GM19468 (cell line): ENCODE measurements at regions not wholly inside any gene's neighbourhood (a gene's known extent, or its start where the extent isn't known, plus 50 kb on each side); places are given as distances from the start of the nearest gene placed in this dataset.
"Not testable (repeated sequence)": the region's sequence is repeated elsewhere in the genome, so short reads cannot be mapped to it uniquely, and the experiment has no call there.

Experiments used
- ATAC-seq: cut with Tn5 transposase; IDR thresholded peaks from one replicate; pipeline ENCODE4 v1.9.1; 2021; ENCODE audit warnings: mild to moderate bottlenecking, moderate library complexity, moderate number of reproducible peaks; ENCODE audit not compliant: unreplicated experiment; ENCODE audit errors: extremely low read depth

DNA sequence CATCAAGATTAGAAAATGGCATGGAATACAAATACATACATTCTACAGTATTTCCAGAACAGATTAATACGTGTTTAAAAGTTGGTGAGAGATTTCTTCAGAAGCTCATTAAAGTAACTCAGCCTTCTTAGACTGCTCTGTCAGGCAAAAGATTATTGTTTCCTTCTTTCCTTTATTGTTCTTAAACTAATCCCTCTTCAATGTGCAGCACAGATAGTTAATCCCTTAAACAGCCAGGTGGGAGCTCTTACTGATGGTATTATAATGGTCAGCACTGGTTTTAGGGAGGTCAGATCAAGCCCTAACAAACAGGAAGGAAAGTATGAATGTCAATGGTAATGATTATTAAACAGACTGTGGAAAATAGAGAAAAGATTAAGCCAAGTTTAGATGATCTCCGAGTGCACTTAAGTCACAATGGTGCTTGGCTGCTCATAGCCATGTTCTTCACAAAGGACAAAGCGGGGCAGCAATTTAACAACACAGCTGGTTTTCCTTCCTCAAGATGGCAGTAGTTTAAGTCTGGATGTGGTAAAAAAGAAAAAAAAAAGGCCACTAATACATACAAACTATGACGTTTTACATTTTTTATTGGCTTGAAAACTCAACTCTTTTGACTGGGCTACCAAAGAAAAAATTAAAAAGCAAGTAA, 992.6 kb downstream of the PCDH9 start:
- no peak for ATAC-seq

DNA sequence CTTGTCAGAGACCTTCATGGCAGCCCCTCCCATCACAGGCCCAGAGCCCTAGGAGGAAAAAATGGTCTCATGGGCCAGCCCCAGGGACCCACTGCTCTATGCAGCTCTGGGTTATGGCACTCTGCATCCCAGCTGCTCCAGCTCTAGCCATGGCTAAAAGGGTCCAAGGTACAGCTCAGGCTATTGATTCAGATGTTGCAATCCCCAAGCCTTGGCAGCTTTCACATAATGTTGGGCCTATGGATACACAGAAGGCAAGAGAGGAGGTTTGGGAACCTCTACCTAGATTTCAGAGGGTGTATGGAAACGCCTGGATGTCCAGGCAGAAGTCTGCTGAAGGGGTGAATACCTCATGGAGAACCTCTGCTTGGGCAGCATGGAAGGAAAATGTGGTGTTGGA, 996.0 kb downstream of the PCDH9 start:
- no peak for ATAC-seq

DNA sequence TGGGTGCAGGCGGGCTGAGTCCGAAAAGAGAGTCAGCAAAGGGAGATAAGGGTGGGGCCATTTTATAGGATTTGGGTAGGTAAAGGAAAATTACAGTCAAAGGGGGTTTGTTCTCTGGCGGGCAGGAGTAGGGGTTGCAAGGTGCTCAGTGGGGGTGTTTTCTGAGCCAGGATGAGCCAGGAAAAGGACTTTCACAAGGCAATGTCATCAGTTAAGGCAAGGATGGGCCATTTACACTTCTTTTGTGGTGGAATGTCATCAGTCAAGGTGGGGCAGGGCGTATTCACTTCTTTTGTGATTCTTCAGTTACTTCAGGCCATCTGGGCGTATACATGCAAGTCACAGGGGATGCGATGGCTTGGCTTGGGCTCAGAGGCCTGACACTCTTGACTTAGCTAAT, 998.2 kb downstream of the PCDH9 start:
- ATAC-seq: not testable (repeated sequence)

DNA sequence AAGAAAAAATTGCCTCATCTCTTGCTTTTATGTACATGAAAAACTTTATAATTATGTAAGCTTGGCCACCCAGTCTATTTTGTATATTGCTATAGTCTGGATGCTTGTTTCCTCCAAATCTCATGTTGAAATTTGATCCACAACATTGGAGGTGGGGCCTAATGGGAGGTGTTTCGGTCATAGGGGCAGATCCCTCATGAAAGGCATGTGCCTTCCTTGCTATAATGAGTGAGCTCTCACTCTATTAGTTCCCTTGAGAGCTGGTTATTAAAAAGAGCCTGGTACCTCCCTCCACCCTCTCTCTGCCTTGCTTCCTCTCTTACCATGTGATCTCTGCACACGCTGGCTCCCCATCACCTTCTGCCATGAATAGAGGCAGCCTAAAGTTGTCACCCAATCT, 1005.1 kb downstream of the PCDH9 start:
- no peak for ATAC-seq

DNA sequence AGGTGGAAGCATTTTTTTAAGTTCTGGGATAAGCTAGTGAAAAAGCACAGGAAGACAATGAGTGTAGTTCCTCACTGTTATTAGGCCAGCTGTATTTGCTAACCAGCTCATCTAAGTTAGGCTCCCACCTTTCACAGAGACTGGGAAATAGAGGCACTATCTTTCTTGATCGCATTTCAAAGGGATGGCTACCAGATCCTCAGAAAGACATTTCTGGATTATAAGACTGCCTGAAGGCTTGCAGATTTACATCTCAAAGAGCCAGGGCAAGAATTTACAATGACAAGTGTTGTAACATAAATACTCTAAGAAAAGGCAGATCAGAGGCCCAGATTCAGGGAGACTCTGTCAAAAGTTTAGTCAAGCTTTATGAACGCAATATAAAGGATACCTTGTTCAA, 1005.5 kb downstream of the PCDH9 start:
- no peak for ATAC-seq

DNA sequence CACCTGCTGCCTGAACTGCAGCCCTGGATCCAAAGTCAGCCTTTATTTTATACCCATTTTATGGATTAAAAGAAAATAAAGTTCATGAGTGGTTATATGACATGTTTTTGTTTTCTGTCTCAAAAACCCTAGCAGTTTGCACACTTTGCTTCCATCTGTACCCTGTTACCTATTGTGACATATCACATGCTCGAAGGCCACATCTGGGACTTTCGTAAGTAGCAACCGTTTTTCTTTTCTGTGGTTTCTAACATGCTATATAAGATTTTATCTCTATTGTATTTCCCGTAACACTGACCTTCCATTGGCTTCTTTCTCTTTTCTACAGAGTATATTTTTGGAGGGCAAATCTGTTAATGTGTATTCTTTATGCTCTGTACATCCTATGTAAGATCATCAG, 1007.2 kb downstream of the PCDH9 start:
- peak; percentile 45 for ATAC-seq

DNA sequence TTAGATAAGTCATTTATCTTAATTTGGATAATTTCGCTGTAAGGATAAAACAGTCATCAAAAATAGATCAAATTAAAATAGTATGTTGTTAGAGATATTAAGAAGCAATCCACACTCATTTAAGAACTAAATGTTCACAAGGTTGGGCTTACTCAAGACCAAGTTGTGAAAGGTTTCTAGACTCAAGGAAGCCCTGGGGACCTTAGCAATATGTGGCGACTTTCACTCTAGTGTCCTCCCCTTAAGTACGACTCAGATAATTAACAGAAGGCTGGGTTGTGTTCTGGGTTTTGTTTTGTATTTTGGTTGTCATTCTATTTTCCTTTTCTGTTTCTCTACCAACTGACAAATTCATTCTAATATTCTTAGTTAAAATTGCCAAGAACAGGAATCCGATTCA, 1008.0 kb downstream of the PCDH9 start:
- no peak for ATAC-seq

DNA sequence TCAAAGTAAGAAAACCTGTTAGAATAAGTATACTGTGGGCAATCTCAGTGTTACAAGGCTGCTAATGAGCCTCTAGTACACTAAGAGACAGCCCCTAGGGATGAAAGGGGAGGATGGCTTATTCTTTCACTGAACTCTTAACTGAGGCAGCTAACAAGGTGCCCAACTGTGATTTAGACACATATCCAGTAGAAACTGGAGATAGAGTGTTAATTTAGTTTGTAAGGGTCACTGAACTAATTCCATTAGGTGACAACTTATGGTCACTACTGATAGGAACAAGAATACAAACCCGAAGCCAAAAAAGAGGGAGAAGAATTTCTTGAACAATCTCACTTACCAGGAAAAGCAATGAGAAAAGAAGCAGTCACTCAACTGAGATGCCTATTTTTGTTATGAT, 1010.6 kb downstream of the PCDH9 start:
- ATAC-seq: no peak

DNA sequence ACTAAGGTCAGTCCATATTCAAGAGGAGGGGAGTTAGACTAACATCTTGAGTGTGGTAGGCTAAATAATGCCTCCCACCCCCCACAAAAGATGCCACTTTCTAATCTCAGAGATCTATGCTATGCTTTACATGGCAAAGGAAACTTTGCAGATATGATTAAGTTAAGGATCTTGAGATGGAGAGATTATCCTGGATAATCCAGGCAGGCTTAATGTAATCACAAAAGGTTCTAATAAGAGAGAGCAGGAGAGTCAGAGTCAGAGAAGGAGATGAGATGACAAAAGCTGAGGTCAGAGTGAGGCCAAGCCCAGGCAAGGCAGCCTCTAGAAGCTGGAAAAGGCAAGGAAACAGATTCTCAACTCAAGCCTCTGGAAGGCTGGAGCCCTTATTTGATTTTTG, 1011.6 kb downstream of the PCDH9 start:
- ATAC-seq: no peak

DNA sequence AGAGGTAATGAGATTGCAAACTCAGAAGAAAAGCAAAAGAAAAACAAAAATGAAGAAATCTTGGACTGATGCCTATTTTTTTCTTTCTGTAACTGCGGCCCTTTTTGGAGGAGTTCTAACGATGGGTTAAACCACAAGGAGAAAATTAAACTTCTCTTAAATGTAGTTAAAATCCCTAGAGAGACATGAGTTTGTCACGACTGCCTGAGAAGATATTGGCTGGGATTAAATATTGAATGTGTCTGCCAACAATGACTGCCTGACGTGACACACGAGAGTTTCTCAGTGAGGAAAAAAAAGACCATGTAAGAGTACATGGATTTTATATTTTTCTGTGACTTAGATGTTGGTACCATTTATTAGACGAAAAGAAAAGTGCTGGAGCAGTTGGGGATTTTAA, 1013.4 kb downstream of the PCDH9 start:
- no peak for ATAC-seq

DNA sequence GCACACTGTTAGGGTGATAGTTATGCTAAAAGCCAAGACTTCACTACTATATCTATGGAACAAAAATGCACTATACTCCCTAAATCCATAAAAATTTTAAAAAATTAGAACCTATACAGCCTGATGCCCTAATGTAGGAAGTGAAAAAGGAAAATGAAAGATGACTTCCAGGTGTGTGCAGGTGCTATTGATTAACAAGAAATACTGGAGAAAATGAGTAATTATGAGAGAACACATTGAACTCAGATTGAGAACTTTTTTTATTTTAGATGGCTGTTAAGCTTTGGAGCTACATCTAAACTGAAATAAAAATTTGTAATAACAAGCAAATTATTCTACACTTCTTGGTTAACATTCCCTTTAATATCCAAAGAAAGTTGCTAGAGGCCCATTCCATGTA, 1015.7 kb downstream of the PCDH9 start:
- no peak for ATAC-seq

DNA sequence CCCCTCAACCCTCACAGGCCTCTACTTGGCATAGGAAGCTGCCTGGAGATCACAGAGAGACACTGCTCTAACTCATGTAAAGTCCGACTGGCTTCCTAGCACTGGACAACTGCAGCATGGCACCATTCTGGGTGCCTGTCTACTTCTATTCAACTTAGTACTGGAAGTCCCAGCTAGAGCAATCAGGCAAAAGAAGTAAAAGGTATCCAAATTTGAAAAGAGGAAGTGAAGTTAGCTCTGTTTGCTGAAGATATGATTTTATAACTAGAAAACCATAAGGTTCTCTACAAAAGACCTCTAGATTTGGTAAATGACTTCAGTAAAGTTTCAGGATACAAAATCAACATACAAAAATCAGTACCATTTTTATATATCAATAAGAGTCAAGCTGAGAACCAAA, 1017.6 kb downstream of the PCDH9 start:
- no peak for ATAC-seq

DNA sequence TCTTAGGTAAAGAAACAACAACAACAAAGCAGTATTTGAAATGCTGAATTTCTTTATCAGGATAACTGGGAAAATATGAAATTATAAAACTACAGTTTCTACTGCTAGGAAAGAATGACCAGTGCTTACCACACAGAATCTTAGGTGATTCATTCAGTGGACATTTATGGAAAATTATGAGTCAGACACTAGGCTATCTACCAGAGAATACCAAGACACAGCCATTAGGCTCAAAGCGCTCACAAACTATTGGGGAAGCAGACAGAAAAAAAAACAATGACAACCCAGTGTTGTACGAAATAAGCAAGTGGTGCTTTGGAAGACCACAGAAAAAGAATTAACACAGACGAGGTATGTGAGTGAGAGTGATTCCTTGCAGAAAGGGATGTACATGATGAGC, 1019.5 kb downstream of the PCDH9 start:
- ATAC-seq: no peak

DNA sequence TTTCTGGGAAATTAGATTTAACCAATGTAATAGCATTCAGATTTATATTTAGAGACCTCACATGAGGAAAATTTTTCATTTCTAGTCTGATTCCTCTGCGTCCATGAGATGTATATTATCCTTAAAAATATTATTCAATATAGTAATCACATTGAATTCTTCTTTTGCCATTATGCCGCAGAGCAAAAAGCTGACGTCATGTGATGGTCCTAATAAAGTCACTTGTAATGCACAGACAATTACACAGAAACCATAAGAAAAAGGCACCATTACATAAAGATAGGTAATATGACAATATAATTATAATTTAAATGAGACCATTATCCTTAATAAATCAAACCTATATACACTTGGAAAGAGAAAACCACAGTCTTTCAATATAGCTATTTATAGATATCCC, 1021.5 kb downstream of the PCDH9 start:
- no peak for ATAC-seq

DNA sequence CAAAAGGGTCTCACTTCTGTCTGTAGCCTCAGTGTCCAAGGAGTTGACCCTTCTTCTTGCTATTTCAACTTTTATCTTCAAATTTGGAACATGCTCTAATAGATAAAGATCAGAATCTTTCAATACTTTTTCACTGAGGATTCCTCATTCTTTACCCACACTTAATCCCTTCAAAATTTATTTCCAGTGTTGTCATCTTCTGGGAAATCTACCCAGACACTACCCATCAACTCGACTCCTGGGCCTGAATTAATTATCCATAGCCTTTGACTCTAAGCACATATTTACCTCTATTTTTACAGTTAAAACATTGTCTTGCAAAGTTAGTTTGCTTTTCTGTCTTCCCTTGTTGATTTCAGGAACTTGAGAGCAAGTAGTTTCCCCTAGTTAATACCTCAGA, 1022.5 kb downstream of the PCDH9 start:
- no peak for ATAC-seq

DNA sequence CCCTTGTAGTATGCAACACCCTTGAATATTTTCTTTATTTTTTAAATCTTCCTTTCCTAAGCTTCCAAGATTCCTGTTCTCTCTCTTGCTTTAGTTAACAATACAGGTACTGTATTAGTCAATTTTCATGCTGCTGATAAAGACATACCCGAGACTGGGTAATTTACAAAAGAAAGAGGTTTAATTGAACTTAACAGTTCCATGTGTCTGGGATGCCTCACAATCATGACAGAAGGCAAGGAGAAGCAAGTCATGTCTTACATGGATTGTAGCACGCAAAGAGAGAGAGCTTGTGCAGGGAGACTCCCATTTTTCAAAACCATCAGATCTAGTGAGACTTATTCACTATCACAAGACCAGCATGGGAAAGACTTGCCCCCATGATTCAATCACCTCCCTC, 1024.3 kb downstream of the PCDH9 start:
- ATAC-seq: no peak

DNA sequence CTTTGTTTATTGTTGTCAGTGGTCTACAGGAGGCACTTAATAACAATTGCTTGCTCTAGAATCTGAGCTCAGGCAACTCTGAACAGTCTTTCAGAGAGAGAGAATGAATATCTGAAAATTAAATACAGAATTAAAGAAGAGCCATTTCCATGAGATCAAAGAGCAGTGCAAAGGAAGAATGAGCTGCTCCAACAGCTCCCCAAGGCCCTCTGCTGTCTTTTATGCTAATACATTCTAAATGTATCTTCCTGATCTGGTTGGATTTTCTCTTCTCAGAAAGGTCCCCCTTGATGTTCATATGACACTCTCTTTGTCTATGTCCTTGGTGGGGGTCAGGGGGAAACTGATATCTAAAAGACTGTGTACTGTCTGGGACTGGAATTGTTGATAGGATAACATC, 1029.6 kb downstream of the PCDH9 start:
- ATAC-seq: no peak

DNA sequence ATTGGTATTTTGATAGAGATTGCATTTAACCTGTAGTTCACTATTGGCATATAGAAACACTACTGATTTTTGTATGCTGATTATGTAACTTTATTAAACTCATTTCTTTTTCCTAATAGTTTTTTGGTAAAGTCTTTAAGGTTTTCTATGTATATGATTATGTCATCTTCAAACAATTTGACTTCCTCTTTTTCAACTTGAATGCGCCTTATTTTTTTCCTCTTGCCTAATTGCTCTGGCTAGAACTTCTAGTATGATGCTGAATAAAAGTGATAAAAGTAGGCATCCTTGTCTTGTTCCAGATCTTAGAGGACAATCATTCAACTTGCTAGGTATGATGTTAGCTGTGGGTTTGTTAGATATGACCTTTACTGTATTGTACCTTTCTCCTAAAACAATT, 1034.9 kb downstream of the PCDH9 start:
- no peak for ATAC-seq

DNA sequence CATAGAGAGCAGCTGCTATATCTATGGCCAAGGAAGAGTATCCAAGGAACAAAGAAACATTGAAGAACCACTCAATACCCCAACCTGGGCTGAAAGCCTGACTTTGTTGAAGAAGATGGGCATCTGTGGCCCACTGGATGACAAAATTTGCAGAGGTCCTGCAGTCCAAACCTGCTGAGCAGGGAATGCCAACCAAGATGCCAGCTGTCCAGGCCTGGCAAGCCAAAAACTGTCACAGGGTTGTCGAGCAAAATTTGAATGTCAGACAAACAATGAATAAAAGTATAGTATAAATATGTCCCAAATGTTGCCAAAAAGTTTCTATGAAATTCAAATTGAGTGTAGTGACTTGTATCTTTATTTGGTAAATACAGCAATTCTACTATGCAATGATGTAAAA, 1040.2 kb downstream of the PCDH9 start:
- ATAC-seq: no peak

DNA sequence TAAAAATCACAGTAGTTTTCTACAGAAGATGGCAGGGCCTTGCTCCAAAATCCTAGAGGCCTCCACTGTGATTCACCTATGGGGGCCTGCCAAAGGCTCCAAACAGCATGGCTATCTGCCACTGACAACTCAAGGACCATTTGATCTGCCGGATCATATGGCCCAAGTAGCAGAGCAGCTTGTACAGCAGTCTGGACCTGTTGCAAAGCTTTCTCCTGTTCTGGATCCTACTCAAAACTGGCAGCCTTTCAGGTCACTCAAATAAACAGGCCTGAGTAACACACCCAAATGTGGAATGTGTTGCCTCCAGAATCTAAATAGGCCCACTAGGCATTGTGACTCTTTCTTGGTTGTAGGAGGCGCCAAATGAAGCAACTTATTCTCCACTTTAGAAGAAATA, 1049.3 kb downstream of the PCDH9 start:
- no peak for ATAC-seq

DNA sequence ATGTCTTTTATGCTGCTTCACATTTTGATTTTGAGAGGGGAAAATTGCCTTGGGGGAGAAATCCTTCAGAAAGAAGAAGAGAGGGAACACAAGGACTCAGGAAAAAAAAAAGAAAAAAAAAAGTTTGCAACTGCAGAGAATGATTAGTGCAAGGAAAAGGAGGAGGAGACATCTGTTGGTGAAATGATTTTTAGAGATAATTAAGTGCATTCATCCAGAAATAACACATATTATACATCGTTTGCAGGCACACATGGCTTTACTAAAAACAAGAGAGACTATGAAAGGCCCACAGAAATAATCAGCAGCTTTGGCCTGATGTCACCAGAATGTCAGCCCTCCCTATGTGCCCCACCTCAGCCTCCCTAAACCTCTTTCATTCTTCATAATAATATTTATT, 1058.2 kb downstream of the PCDH9 start:
- ATAC-seq: no peak

DNA sequence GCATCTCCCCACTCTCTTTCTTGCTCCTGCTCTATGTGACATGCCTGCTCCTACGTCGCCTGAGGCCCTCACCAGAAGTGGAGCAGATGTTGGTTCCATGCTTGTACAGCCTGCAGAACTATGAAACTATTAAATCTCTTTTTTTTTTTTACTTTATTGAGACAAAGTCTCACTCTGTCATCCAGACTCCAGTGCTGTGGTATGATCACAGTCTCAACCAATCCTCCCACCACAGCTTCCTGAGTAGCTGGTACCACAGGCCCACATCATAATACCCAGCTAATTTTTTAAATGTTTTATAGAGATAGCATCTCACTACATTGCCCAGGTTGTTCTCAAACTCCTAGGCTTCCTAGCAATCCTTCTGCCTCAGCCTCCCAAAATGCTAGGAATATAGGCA, 1067.7 kb downstream of the PCDH9 start:
- ATAC-seq: no peak

DNA sequence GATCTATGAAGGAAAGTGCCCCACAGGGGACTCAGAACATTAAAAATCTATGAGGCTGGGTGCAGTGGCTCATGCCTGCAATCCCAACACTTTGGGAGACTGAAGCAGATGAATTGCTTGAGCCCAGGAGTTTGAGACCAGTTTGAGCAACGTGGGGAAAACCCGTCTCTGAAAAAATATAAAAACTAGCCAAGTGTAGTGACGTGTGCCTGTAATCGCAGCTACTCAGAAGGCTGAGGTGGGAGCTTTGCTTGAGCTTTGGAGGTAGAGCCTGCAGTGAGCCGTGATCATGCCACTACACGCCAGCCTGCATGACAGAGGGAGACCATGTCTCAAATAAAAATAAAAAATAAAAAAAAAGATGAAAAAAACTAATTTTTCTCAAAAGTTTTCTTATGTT, 1070.6 kb downstream of the PCDH9 start:
- no peak for ATAC-seq
